ENCODE measurements at regions not wholly inside any gene's neighbourhood (a gene's known extent, or its start where the extent isn't known, plus 50 kb on each side); places are given as distances from the start of the nearest gene placed in this dataset.

DNA sequence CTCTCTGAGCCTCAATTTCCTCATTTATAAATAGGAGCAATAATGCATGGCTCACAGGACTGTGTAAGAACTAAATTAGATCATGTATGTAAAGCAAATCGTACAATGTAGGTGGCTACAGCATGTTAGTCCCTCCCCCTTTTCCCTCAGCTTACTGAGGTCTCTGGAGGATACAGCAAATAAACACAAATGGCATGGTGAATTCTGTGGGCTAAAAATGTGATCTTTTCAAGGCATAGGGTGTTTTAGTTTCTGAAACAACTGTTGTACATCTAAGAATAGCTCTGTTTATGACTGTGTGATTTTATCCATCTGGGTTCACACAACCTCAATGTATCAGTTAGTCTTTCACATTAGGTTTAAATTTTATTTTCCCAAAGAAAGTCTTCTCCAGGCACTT lies 121.2 kb upstream of the PLEKHG7 start:
- TF ChIP-seq, protein P1, sequence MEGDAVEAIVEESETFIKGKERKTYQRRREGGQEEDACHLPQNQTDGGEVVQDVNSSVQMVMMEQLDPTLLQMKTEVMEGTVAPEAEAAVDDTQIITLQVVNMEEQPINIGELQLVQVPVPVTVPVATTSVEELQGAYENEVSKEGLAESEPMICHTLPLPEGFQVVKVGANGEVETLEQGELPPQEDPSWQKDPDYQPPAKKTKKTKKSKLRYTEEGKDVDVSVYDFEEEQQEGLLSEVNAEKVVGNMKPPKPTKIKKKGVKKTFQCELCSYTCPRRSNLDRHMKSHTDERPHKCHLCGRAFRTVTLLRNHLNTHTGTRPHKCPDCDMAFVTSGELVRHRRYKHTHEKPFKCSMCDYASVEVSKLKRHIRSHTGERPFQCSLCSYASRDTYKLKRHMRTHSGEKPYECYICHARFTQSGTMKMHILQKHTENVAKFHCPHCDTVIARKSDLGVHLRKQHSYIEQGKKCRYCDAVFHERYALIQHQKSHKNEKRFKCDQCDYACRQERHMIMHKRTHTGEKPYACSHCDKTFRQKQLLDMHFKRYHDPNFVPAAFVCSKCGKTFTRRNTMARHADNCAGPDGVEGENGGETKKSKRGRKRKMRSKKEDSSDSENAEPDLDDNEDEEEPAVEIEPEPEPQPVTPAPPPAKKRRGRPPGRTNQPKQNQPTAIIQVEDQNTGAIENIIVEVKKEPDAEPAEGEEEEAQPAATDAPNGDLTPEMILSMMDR (IDR thresholded peaks at IDR 0.05) = no peak
- TF ChIP-seq POLR2A (IDR thresholded peaks at IDR 0.05) = no peak

Data from heart left ventricle (tissue), 13 donors.